ENCODE measurements at regions not wholly inside any gene's neighbourhood (a gene's known extent, or its start where the extent isn't known, plus 50 kb on each side); places are given as distances from the start of the nearest gene placed in this dataset.

DNA sequence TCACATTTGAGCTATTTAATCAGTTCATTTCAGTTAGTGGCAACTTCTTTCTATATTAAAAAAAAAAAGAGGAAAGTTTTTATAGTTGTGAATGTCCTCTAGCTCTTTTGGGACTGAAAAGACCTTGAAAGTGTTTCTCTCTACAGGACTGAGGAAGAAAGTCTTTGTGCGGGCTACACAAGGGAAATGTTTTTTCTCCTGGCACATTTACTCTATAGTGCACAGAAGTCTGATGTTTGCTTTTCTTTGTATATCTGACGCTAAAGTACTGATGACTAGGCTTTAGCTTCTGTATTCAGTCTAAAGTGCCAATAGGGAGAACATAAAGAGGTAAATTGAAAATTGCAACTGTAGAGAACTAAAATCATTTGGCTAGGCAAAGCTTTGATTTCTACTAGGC lies 737.4 kb upstream of the LUZP2 start:
- no peaks in the 10 kb centered on the region for H3K4me1 ChIP-seq
- TF ChIP-seq, protein P1, sequence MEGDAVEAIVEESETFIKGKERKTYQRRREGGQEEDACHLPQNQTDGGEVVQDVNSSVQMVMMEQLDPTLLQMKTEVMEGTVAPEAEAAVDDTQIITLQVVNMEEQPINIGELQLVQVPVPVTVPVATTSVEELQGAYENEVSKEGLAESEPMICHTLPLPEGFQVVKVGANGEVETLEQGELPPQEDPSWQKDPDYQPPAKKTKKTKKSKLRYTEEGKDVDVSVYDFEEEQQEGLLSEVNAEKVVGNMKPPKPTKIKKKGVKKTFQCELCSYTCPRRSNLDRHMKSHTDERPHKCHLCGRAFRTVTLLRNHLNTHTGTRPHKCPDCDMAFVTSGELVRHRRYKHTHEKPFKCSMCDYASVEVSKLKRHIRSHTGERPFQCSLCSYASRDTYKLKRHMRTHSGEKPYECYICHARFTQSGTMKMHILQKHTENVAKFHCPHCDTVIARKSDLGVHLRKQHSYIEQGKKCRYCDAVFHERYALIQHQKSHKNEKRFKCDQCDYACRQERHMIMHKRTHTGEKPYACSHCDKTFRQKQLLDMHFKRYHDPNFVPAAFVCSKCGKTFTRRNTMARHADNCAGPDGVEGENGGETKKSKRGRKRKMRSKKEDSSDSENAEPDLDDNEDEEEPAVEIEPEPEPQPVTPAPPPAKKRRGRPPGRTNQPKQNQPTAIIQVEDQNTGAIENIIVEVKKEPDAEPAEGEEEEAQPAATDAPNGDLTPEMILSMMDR (IDR thresholded peaks at IDR 0.05): no peak
- H3K4me3 ChIP-seq: no peak overlapping the region
- H3K36me3 ChIP-seq (ENCODE audit: insufficient read depth in 1 of 2, low read depth in 1 of 2): no peaks in the 10 kb centered on the region
- intact Hi-C loops (cut with DNase I): no loop called here
- H3K27ac ChIP-seq: no peak overlapping the region
- ATAC-seq (no peak), DNase-seq (no peak)
- H3K27me3 ChIP-seq (ENCODE audit: insufficient read depth in 3 of 3, low read length in 2 of 3): no peaks in the 10 kb centered on the region
- H3K9me3 ChIP-seq: no peaks in the 10 kb centered on the region
- WGBS, 3 donors: 77 to 89% (median 80%) methylated on average over 2 of the region's 2 CpGs

DNA sequence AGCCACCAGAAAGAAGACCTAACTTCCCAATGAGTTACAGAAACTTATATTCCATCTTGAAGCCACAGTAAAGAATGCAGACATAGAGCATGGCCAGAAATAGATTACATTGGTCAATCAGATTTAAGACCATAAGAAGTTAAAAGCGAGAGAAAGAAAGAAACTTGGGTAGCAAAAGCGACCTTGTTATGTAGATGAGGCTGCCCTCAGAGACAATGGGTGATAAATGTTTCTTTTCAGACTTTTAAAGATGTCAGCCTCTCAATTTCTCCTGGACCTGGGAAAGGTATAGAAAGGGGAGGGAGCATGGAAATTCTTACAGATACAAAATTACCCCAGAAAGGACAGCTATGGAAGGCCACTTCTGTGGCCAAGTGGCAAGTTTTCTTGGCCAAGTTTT lies 732.6 kb upstream of the LUZP2 start:
- DNase-seq (no peak), ATAC-seq (no peak)
- no peak overlapping the region for H3K27ac ChIP-seq
- H3K4me1 ChIP-seq: no peaks in the 10 kb centered on the region
- H3K36me3 ChIP-seq (ENCODE audit: insufficient read depth in 1 of 2, low read depth in 1 of 2): no peaks in the 10 kb centered on the region
- H3K4me3 ChIP-seq: no peak overlapping the region
- intact Hi-C loops (cut with DNase I): no loop called here
- H3K27me3 ChIP-seq (ENCODE audit: insufficient read depth in 3 of 3, low read length in 2 of 3): no peaks in the 10 kb centered on the region
- 78 to 88% (median 85%) methylated on average over 2 of the region's 2 CpGs for WGBS, 3 donors
- TF ChIP-seq, protein P1 (IDR thresholded peaks at IDR 0.05): no peak
- H3K9me3 ChIP-seq: no peaks in the 10 kb centered on the region

DNA sequence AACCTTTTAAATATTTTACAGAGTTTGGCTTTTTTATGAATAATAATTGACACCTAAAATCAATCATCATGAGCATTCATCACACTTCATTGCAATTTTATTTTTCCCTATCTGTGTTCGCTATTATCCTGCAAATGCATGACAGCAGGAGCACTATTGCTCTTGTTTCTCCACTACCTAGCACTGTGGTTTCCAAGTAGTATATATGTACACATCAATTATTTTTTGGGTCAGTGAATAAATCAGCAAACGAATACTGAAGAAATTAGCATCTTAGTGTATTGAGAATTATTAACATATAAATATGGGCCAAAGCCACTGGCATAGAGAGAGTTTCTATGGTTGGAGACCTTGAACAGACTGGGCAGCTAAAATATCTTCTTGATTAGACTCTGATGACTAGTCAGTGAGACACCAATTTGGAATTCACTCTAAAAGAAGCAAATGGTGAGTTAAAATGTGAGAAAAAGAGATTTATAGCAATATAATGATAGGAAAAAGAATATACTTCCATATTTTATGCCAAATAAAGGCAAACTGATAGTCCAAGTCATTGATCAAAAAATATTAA lies 731.1 kb upstream of the LUZP2 start:
- H3K9me3 ChIP-seq: no peaks in the 10 kb centered on the region
- H3K4me1 ChIP-seq: no peaks in the 10 kb centered on the region
- no peaks in the 10 kb centered on the region for H3K36me3 ChIP-seq (ENCODE audit: insufficient read depth in 1 of 2, low read depth in 1 of 2)
- ATAC-seq: no peak
- H3K27me3 ChIP-seq (ENCODE audit: insufficient read depth in 3 of 3, low read length in 2 of 3): no peaks in the 10 kb centered on the region
- no peak overlapping the region for H3K4me3 ChIP-seq
- DNase-seq: no peak
- intact Hi-C loops (cut with DNase I): no loop called here
- WGBS, 3 donors: 54 to 81% (median 74%) methylated on average over 2 of the region's 2 CpGs
- TF ChIP-seq, protein P1 (IDR thresholded peaks at IDR 0.05): no peak
- H3K27ac ChIP-seq: no peak overlapping the region

DNA sequence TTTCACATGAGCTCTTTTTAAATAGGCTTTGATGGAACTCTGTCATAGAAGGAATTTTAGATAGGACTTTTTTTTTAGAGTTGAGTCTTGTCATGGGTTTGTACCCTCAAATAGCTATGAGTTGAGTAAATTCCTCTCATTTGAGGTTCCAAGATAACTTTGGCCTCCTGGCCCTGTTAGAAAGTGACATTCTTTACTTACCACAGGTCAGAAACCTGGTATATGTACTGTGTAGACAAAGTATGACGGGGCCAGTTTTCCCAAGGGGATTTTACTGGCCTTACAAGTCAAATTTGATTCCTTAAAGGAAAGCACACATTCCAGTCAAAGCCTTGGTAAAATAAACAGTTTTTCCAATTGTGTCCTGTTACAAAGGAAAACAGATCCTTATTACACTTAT lies 729.3 kb upstream of the LUZP2 start:
- TF ChIP-seq, protein P1 (IDR thresholded peaks at IDR 0.05): no peak
- H3K4me3 ChIP-seq: no peak overlapping the region
- H3K27ac ChIP-seq: no peak overlapping the region
- no peaks in the 10 kb centered on the region for H3K27me3 ChIP-seq (ENCODE audit: insufficient read depth in 3 of 3, low read length in 2 of 3)
- DNase-seq (no peak), ATAC-seq (no peak)
- H3K9me3 ChIP-seq: no peaks in the 10 kb centered on the region
- H3K36me3 ChIP-seq (ENCODE audit: insufficient read depth in 1 of 2, low read depth in 1 of 2): no peaks in the 10 kb centered on the region
- H3K4me1 ChIP-seq: no peaks in the 10 kb centered on the region
- 38 to 68% (median 58%) methylated on average over 1 of the region's 1 CpG for WGBS, 3 donors
- intact Hi-C loops (cut with DNase I): no loop called here

DNA sequence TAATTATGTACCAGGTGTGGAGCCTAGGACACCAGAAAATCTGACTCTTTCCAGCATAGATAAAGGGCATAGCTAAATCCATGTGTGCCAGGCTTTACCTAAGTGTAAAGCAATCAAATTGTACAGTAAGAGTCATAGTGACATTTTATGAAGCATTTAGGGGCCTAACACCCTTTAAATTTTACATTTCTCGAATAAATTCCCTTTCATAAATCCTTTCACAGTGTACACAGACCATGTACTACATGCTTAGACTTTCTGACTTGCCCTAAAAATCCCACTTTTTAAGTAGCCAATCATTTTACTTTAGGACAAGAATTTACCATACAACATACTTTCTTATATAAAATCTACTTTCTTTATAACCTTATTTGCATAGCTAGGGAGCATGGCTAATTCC lies 727.6 kb upstream of the LUZP2 start:
- no peaks in the 10 kb centered on the region for H3K36me3 ChIP-seq (ENCODE audit: insufficient read depth in 1 of 2, low read depth in 1 of 2)
- H3K4me3 ChIP-seq: no peak overlapping the region
- H3K27me3 ChIP-seq (ENCODE audit: insufficient read depth in 3 of 3, low read length in 2 of 3): no peaks in the 10 kb centered on the region
- ATAC-seq (no peak), DNase-seq (no peak)
- no peak overlapping the region for H3K27ac ChIP-seq
- TF ChIP-seq, protein P1 (IDR thresholded peaks at IDR 0.05): no peak
- H3K4me1 ChIP-seq: no peaks in the 10 kb centered on the region
- intact Hi-C loops (cut with DNase I): no loop called here
- H3K9me3 ChIP-seq: no peaks in the 10 kb centered on the region
- 68 to 74% (median 71%) methylated on average over 1 of the region's 1 CpG for WGBS, 3 donors
